Astrocyte of the spinal cord (primary cell): ENCODE measurements at regions not wholly inside any gene's neighbourhood (a gene's known extent, or its start where the extent isn't known, plus 50 kb on each side); places are given as distances from the start of the nearest gene placed in this dataset.
"Not testable (repeated sequence)": the region's sequence is repeated elsewhere in the genome, so short reads cannot be mapped to it uniquely, and the experiment has no call there.

Experiments used
- DNase-seq: peaks from one replicate; pipeline ENCODE4 v3.0.0; 2011; ENCODE audit warnings: low read depth, low spot score
- H3K4me3 ChIP-seq: 2 replicates; pipeline ENCODE4 v1.5.1; 2011; ENCODE audit warnings: low read depth, mild to moderate bottlenecking, low read length, moderate library complexity
- in situ Hi-C: cut with HindIII; loops from 2 replicates; pipeline ENCODE4 v1.10.0; 2017; ENCODE audit warnings: low sequenced_read_pairs
- TF ChIP-seq, protein P1 (sequence below): IDR thresholded peaks from 2 replicates; pipeline ENCODE4 v1.5.1; 2012; ENCODE audit warnings: low read depth, mild to moderate bottlenecking, low read length, inconsistent platforms

DNA sequence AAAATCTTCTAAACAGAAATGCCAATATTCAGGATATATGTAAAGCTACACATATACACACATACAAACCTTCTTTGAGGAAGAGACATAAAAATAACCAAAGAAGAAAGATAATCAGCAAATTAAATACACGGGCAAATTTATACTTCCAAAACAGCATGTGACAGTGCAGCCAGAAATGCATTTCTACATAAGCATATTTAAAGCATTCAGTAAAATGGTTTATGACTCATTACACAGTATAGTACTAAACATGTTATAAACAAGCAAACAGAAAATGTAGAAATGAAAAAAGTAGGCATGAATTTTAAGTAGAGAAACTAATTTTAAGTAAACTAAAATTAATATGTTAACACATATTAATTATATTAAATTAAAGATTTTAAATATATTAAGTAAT, 1717.2 kb downstream of the OTOL1 start:
- TF ChIP-seq, protein P1, sequence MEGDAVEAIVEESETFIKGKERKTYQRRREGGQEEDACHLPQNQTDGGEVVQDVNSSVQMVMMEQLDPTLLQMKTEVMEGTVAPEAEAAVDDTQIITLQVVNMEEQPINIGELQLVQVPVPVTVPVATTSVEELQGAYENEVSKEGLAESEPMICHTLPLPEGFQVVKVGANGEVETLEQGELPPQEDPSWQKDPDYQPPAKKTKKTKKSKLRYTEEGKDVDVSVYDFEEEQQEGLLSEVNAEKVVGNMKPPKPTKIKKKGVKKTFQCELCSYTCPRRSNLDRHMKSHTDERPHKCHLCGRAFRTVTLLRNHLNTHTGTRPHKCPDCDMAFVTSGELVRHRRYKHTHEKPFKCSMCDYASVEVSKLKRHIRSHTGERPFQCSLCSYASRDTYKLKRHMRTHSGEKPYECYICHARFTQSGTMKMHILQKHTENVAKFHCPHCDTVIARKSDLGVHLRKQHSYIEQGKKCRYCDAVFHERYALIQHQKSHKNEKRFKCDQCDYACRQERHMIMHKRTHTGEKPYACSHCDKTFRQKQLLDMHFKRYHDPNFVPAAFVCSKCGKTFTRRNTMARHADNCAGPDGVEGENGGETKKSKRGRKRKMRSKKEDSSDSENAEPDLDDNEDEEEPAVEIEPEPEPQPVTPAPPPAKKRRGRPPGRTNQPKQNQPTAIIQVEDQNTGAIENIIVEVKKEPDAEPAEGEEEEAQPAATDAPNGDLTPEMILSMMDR, result no peak
- DNase-seq, result no peak

DNA sequence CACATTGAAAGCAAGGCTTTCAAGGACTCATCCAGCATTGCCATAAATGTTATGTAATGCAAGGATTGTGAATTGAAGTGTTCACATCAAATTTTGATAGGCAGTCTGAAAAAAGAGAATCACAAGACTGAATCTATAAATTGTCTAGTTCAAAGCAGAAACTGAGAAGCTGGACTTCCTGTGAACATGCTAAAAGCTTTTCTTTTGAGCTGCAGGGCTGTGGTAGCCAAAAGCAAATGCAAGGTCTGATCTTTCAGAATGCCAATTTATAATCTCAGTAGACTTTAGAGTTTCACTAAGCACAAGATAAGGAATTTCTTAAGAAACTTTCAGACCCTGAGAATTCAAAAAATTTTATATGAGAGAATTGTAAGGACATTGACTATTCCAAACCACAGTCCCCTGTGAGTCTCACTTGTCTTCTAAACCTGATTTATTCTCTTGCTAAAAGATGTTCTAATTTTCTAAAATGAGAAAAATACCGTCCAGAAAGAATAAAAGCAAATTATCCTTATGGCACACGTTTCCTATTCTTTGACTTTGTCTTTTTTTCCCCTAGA, 1700.3 kb downstream of the OTOL1 start:
- H3K4me3 ChIP-seq, result no peak overlapping the region
- DNase-seq, result no peak
- in situ Hi-C loops, result no loop called here
- TF ChIP-seq, protein P1, result no peak

More for the DNA sequence above, 1717.2 kb downstream of the OTOL1 start:
- in situ Hi-C loops, result no loop called here
- no peak overlapping the region for H3K4me3 ChIP-seq

DNA sequence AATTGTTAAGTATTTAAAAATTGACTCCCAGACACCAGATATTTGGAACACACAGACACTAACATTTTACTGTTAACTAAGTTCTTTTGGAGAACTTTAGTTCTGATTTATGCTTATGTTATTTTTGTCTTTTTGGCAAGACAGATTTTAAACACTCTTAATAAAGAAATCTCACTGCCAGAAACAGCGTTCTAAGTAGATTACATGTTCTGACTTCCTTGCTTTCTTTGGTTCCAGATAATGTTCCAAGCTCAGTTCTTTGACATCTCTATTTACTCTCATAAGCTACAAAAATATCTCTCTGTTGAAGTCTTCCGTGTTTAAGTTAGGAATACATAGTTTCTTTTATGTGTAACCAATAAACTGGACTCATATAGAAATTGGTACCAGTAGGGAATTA, 1699.6 kb downstream of the OTOL1 start:
- no peak overlapping the region for H3K4me3 ChIP-seq
- in situ Hi-C loops, result no loop called here
- no peak for DNase-seq
- TF ChIP-seq, protein P1, result no peak

DNA sequence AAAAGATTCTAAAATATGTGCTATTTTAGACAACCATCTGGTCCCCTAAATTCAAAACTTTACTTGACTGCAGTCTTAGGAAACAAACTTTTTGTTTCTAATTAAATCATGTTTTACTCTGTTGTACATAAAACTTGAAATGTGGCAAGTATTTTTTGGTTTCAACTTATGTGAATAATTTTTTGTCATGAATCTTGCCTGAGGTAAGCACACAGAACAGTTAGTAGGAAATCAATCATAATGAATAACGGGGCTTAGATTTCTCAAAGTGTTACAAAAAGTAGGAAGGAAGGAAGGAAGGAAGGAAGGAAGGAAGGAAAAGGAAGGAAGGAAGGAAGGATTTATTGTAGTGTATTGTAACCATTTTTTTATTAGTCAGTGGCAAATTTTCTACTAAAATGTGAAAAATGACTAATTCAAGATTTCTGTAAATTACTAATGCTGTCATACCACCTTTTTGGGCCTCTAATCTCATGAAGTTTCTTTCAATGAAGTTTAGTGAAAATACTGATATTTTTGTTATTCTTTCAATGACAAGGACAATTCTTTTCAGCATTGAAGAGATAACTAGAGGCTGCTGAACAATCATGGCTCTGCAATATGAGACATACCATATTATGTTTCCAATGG, 1689.2 kb downstream of the OTOL1 start:
- no peak for DNase-seq
- TF ChIP-seq, protein P1, result no peak
- in situ Hi-C loops, result no loop called here
- no peak overlapping the region for H3K4me3 ChIP-seq

DNA sequence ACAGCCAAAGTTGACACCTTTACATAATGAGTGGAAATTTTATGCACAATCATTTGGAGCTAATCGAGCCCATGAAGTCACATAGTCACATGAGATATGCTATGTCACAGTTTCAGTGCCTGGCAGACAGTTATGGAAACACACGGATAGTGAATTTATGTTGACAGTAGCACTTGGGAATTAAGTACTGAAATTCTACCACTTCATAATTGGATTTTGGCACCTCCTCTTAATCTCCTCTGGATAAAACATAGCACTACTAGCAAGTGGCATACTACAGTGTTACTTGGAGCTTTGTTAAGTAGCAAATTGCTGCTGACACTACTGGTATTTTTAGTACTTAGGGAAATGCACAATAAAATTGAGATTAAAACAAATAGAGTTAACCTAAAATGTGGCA, 1679.4 kb downstream of the OTOL1 start:
- in situ Hi-C loops, result no loop called here
- H3K4me3 ChIP-seq, result no peak overlapping the region
- TF ChIP-seq, protein P1, result no peak
- DNase-seq, result no peak

DNA sequence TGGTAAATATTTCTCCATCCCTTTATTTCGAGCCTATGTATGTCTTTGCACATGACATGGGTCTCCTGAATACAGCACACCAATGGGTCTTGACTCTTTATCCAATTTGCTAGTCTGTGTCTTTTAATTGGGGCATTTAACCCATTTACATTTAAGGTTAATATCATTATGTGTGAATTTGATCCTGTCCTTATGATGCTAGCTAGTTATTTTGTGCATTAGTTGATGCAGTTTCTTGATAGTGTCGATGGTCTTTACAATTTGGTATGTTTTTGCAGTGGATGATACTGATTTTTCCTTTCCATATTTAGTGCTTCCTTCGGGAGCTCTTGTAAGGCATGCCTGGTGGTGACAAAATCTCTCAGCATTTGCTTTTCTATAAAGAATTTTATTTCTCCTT, 1675.9 kb downstream of the OTOL1 start:
- DNase-seq, H3K4me3 ChIP-seq, in situ Hi-C loops: not testable (repeated sequence)

DNA sequence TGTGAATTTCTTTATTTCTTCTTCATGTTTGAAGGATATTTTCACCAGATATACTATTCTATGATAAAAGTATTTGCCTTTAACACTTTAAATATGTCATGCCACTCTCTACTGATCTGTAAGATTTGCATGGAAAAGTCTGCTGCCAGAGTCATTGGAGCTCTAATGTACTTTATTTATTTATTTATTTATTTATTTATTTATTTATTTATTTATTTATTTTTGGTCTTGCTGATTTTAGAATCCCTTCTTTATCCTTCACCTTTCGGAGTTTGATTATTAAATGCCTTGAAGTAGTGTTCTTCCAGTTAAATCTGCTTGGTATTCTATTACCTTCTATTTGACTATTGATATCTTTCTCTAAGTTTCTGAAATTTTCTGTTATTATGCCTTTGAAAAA, 1669.6 kb downstream of the OTOL1 start:
- TF ChIP-seq, protein P1, result no peak
- H3K4me3 ChIP-seq, result no peak overlapping the region
- no peak for DNase-seq
- in situ Hi-C loops, result no loop called here
